OCI-LY1 (cell line): ENCODE measurements at regions not wholly inside any gene's neighbourhood (a gene's known extent, or its start where the extent isn't known, plus 50 kb on each side); places are given as distances from the start of the nearest gene placed in this dataset.

Source experiments
- H2AFZ ChIP-seq: fragments of 200-600 bp; sonication (generic), shearing (Covaris generic); 2 replicates; pipeline ENCODE4 v1.6.0; 2014; ENCODE audit warnings: antibody characterized with exemption, mild to moderate bottlenecking, low read length
- H3F3A ChIP-seq: fragments of 200-600 bp; sonication (generic), shearing (Covaris generic); 2 replicates; pipeline ENCODE4 v1.6.0; 2014; ENCODE audit warnings: mild to moderate bottlenecking, antibody characterized with exemption, low read length, moderate library complexity; ENCODE audit not compliant: insufficient read depth
- H3K27ac ChIP-seq: fragments of 200-600 bp; sonication (generic); 2 replicates; pipeline ENCODE4 v1.5.1; 2014; ENCODE audit warnings: low read length, mixed run types, mild to moderate bottlenecking, low read depth; ENCODE audit not compliant: poor library complexity, severe bottlenecking
- H3K27me3 ChIP-seq: fragments of 200-600 bp; sonication (generic); 2 replicates; pipeline ENCODE4 v1.6.0; 2014; ENCODE audit warnings: antibody characterized with exemption, mild to moderate bottlenecking, low read length, moderate library complexity; ENCODE audit not compliant: insufficient read depth
- H3K36me3 ChIP-seq: fragments of 200-600 bp; sonication (generic); 2 replicates; pipeline ENCODE4 v1.6.1; 2014; ENCODE audit warnings: mild to moderate bottlenecking, antibody characterized with exemption, low read length, moderate library complexity, mixed read lengths; ENCODE audit not compliant: insufficient read depth
- H3K4me1 ChIP-seq: fragments of 200-600 bp; sonication (generic); 2 replicates; pipeline ENCODE4 v1.5.1; 2014; ENCODE audit warnings: mild to moderate bottlenecking, low read length, moderate library complexity; ENCODE audit not compliant: insufficient read depth, severe bottlenecking
- H3K4me2 ChIP-seq: fragments of 200-600 bp; sonication (generic), shearing (Covaris generic); 2 replicates; pipeline ENCODE4 v1.6.1; 2014; ENCODE audit warnings: low read length
- H3K4me3 ChIP-seq: fragments of 200-600 bp; sonication (generic); 2 replicates; pipeline ENCODE4 v1.5.1; 2014; ENCODE audit warnings: low read length, low read depth, mild to moderate bottlenecking, mixed read lengths; ENCODE audit not compliant: poor library complexity, severe bottlenecking
- H3K79me2 ChIP-seq: fragments of 200-600 bp; shearing (Covaris generic); 2 replicates; pipeline ENCODE4 v1.6.1; 2016; ENCODE audit warnings: mixed run types, low read length, mixed read lengths; ENCODE audit not compliant: insufficient read depth
- H3K9ac ChIP-seq: fragments of 200-600 bp; sonication (generic), shearing (Covaris generic); 2 replicates; pipeline ENCODE4 v1.6.1; 2014; ENCODE audit warnings: mild to moderate bottlenecking, low read length, mixed read lengths
- H3K9me2 ChIP-seq: fragments of 200-600 bp; sonication (generic), shearing (Covaris generic); 2 replicates; pipeline ENCODE4 v1.6.1; 2014; ENCODE audit warnings: low read depth, mild to moderate bottlenecking, low read length, mixed read lengths
- H3K9me3 ChIP-seq: fragments of 200-600 bp; shearing (Covaris generic); 2 replicates; pipeline ENCODE4 v1.6.1; 2014; ENCODE audit warnings: low read length, mixed read lengths
- H4K20me1 ChIP-seq: fragments of 200-600 bp; sonication (generic), shearing (Covaris generic); 2 replicates; pipeline ENCODE4 v1.6.0; 2016; ENCODE audit warnings: mild to moderate bottlenecking, low read length; ENCODE audit not compliant: insufficient read depth
- CTCF ChIP-seq: fragments of 200-600 bp; sonication (generic), shearing (Covaris generic); IDR thresholded peaks from 2 replicates; pipeline ENCODE4 v1.5.1; 2017; ENCODE audit warnings: mild to moderate bottlenecking, antibody characterized with exemption, low read length, moderate library complexity, mixed read lengths
- EZH2 ChIP-seq: fragments of 200-600 bp; sonication (generic), shearing (Covaris generic); IDR thresholded peaks from 2 replicates; pipeline ENCODE4 v1.8.0; 2017; ENCODE audit warnings: borderline replicate concordance, mixed run types, mild to moderate bottlenecking, antibody characterized with exemption, low read length, moderate library complexity, mixed read lengths

DNA sequence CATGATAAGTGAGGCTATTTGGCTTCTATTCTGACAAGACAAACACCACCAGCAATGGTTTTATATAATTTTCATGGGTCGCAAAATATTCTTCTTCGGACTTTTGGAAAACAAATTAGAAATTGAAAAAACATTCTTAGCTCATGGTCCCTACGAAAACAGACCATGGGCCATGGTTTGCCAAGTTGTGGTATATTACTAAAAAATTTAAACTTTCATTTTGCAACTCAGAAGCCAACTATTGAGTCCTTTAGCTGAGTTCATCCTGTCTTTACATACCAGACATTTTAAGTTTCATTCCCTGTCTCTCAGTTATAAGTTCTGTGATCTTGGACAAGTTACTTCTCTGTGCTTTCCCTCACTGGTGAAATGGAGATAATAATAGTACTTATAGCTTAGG is 198.1 kb downstream of the CSNK1G3 start:
- no peak overlapping the region for H3K4me3 ChIP-seq
- TF ChIP-seq EZH2 (no peak), CTCF (no peak)
- H3K4me1 ChIP-seq, result no peaks in the 10 kb centered on the region
- H3K4me2 ChIP-seq, result no peak overlapping the region
- no peaks in the 10 kb centered on the region; the same call in 1 of the 2 replicates for H4K20me1 ChIP-seq
- H3K27me3 ChIP-seq, result no peaks in the 10 kb centered on the region
- H3K27ac ChIP-seq, result no peak overlapping the region
- no peaks in the 10 kb centered on the region for H3K9me3 ChIP-seq
- H3K9me2 ChIP-seq, result no peaks in the 10 kb centered on the region
- H3K36me3 ChIP-seq, result no peaks in the 10 kb centered on the region
- H3F3A ChIP-seq, result no peaks in the 10 kb centered on the region
- H3K9ac ChIP-seq, result no peak overlapping the region
- no peaks in the 10 kb centered on the region for H3K79me2 ChIP-seq
- H2AFZ ChIP-seq, result no peak overlapping the region

DNA sequence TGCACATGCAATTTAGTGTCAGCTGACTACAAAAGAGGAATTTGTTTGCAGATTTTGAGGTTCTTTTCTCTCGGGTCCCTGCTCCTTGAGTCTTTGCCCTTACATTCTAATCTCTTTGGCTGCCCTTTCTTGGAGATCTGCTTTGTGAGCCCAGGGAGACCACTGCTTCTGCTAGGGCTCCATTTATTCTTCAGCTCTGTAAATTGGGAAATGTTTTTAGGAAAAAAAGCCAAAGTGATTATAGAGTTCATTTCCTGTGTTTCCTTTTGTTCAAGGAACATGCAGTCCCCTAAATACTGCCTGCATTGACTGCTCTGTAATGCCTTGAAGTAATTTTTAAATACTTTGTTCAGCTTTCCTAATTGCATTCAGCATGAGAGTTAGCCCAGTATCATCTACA is 197.4 kb downstream of the CSNK1G3 start:
- no peak overlapping the region for H3K27ac ChIP-seq

DNA sequence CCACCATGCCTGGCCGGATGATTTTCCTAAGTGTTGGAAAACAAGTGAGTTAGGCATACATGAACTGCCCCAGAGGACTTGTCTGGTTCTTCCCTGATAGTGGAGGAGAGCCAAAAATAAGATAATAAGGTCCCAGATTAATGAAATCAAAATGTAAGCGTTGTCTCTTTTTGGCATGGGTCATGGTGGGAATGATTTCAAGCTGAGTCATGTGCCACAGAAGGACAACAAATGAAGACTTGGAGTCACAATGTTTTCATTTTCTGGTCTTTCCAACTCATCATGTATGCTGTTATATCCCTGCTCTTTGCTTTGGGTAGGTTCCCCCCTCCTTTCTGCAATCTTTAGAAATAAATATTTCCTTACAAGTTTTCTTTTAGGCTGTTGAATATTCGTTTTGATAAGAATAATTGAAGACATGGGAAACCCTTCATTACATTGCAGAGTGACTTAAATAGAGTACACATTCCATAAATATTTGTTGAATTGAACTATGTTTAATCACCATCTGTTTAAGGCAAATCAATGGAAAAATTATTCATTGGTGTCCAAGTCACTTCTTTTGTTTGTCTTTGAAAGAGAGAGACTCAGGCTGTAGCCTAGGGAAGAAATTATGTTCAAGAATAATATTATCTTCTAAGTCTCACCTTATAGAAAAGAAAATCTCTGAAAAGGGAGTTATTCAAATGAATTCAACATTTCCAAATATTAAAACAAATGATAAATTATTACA is 196.3 kb downstream of the CSNK1G3 start:
- H3K36me3 ChIP-seq, result no peaks in the 10 kb centered on the region
- no peaks in the 10 kb centered on the region for H3K79me2 ChIP-seq
- H3K4me1 ChIP-seq, result no peaks in the 10 kb centered on the region
- H2AFZ ChIP-seq, result no peak overlapping the region
- no peak overlapping the region for H3K4me3 ChIP-seq
- no peaks in the 10 kb centered on the region for H3K9me3 ChIP-seq
- no peaks in the 10 kb centered on the region for H3F3A ChIP-seq
- no peaks in the 10 kb centered on the region for H3K27me3 ChIP-seq
- TF ChIP-seq EZH2 (no peak), CTCF (no peak)
- H3K27ac ChIP-seq, result no peak overlapping the region
- H3K9ac ChIP-seq, result no peak overlapping the region
- no peak overlapping the region for H3K4me2 ChIP-seq
- no peaks in the 10 kb centered on the region for H3K9me2 ChIP-seq
- H4K20me1 ChIP-seq, result no peaks in the 10 kb centered on the region; the same call in 1 of the 2 replicates

More for the DNA sequence above, 197.4 kb downstream of the CSNK1G3 start:
- no peaks in the 10 kb centered on the region for H3K79me2 ChIP-seq
- H2AFZ ChIP-seq, result no peak overlapping the region
- no peaks in the 10 kb centered on the region; the same call in 1 of the 2 replicates for H4K20me1 ChIP-seq
- H3K9me2 ChIP-seq, result no peaks in the 10 kb centered on the region
- no peak overlapping the region for H3K4me2 ChIP-seq
- no peak overlapping the region for H3K4me3 ChIP-seq
- no peaks in the 10 kb centered on the region for H3K36me3 ChIP-seq
- no peaks in the 10 kb centered on the region for H3K4me1 ChIP-seq
- H3K9ac ChIP-seq, result no peak overlapping the region
- no peaks in the 10 kb centered on the region for H3F3A ChIP-seq
- no peaks in the 10 kb centered on the region for H3K27me3 ChIP-seq
- TF ChIP-seq EZH2, result no peak
- no peak for TF ChIP-seq CTCF
- no peaks in the 10 kb centered on the region for H3K9me3 ChIP-seq
